Small intestine (tissue), 7 donors: ENCODE measurements at regions not wholly inside any gene's neighbourhood (a gene's known extent, or its start where the extent isn't known, plus 50 kb on each side); places are given as distances from the start of the nearest gene placed in this dataset.

ENCODE experiments used
- DNase-seq, 2 donors: peaks; one replicate each; pipeline versions ENCODE4 v3.0.0 to v3.0.0-alpha.2; 2013
- FAIRE-seq: peaks from 2 replicates; lab custom pipeline; 2012; peaks lifted over from hg19 to GRCh38; lab: Jason Lieb, UNC
- H3K27ac ChIP-seq, 3 donors: one replicate each; pipeline ENCODE4 v1.5.1; 2013; ENCODE audit warnings: low read length in 2 of 3, mild to moderate bottlenecking in 2 of 3, control low read depth in 1 of 3, inconsistent platforms in 1 of 3, low read depth in 1 of 3, moderate library complexity in 1 of 3
- H3K27me3 ChIP-seq, 3 donors: one replicate each; pipeline ENCODE4 v1.6.1; 2013; ENCODE audit warnings: low read length in 3 of 3, inconsistent platforms in 1 of 3; ENCODE audit not compliant: control insufficient read depth in 3 of 3, insufficient read depth in 3 of 3
- H3K36me3 ChIP-seq, 3 donors: one replicate each; pipeline ENCODE4 v1.6.1; 2013; ENCODE audit warnings: low read length in 3 of 3, inconsistent platforms in 1 of 3, low read depth in 1 of 3, mild to moderate bottlenecking in 1 of 3, moderate library complexity in 1 of 3; ENCODE audit not compliant: control insufficient read depth in 3 of 3, insufficient read depth in 2 of 3
- H3K4me1 ChIP-seq, 3 donors: one replicate each; pipeline ENCODE4 v1.6.1; 2013; ENCODE audit warnings: low read length in 2 of 3, inconsistent platforms in 1 of 3, low read depth in 1 of 3, mild to moderate bottlenecking in 1 of 3, moderate library complexity in 1 of 3; ENCODE audit not compliant: control insufficient read depth in 3 of 3, insufficient read depth in 2 of 3
- H3K4me3 ChIP-seq, 3 donors: one replicate each; pipeline ENCODE4 v1.5.1; 2013; ENCODE audit warnings: low read length in 3 of 3, control low read depth in 1 of 3, inconsistent platforms in 1 of 3, low read depth in 1 of 3, mild to moderate bottlenecking in 1 of 3, moderate library complexity in 1 of 3
- H3K9me3 ChIP-seq, 2 donors: one replicate each; pipeline ENCODE4 v1.6.1; 2013; ENCODE audit warnings: low read depth in 1 of 2, low read length in 1 of 2; ENCODE audit not compliant: control insufficient read depth in 2 of 2, insufficient read depth in 1 of 2
- WGBS, 3 donors: extraction: QIAGEN DNeasy Blood & Tissue Kit; methylation state at CpG; one replicate each; pipeline ENCODE4 v1.1.7; 2013; 5-methylcytosine and 5-hydroxymethylcytosine counted together
- donor health status: healthy with polysubstance abuse.
- donor health status: control.
- donor health status: control.
- donor health status: Bipolar disorder and iron deficiency.
- donor health status: healthy.

- Histone ChIP-seq H3K36me3 (no peaks in the 10 kb centered on the region), H3K27me3 (no peaks in the 10 kb centered on the region), H3K27ac (no peak overlapping the region), H3K9me3 (no peaks in the 10 kb centered on the region), H3K4me1 (no peaks in the 10 kb centered on the region), H3K4me3 (no peak overlapping the region)
- FAIRE-seq, result no peak
- DNase-seq, result no peak
Measured at GRCh38 chr20:11389186-11389585, 528.5 kb upstream of the BTBD3 start.

GRCh38 chr20:11391591-11391990 lies 526.1 kb upstream of the BTBD3 start:
- Histone ChIP-seq H3K9me3 (no peaks in the 10 kb centered on the region), H3K27me3 (no peaks in the 10 kb centered on the region), H3K27ac (no peak overlapping the region), H3K36me3 (no peaks in the 10 kb centered on the region), H3K4me3 (no peak overlapping the region), H3K4me1 (no peaks in the 10 kb centered on the region)
- WGBS, 3 donors, result 42 to 64% (median 43%) methylated on average over 2 of the region's 2 CpGs
- no peak for DNase-seq
- no peak for FAIRE-seq

GRCh38 chr20:11394145-11394833 lies 523.4 kb upstream of the BTBD3 start:
- Histone ChIP-seq H3K9me3 (no peaks in the 10 kb centered on the region), H3K4me3 (no peak overlapping the region), H3K27me3 (no peaks in the 10 kb centered on the region), H3K36me3 (no peaks in the 10 kb centered on the region), H3K4me1 (no peaks in the 10 kb centered on the region), H3K27ac (no peak overlapping the region)
- WGBS, 3 donors, result 79 to 90% (median 86%) methylated on average over 2 of the region's 2 CpGs
- no peak for FAIRE-seq
- no peak for DNase-seq

- DNase-seq, result no peak
- Histone ChIP-seq H3K36me3 (no peaks in the 10 kb centered on the region), H3K4me1 (no peaks in the 10 kb centered on the region), H3K9me3 (no peaks in the 10 kb centered on the region), H3K27me3 (no peaks in the 10 kb centered on the region), H3K4me3 (no peak overlapping the region), H3K27ac (no peak overlapping the region)
- 84 to 88% (median 87%) methylated on average over 2 of the region's 2 CpGs for WGBS, 3 donors
- FAIRE-seq, result no peak
Measured at GRCh38 chr20:11395581-11395980, 522.1 kb upstream of the BTBD3 start.

- DNase-seq, result peak; percentile 13 to 49
Measured at GRCh38 chr20:11401988-11402387, 515.7 kb upstream of the BTBD3 start.

GRCh38 chr20:11403711-11404110 lies 514.0 kb upstream of the BTBD3 start:
- no peak overlapping the region for H3K27ac ChIP-seq
- FAIRE-seq, result no peak
- H3K9me3 ChIP-seq, result no peaks in the 10 kb centered on the region
- no peaks in the 10 kb centered on the region for H3K4me1 ChIP-seq
- no peaks in the 10 kb centered on the region for H3K36me3 ChIP-seq
- H3K4me3 ChIP-seq, result no peak overlapping the region
- no peaks in the 10 kb centered on the region for H3K27me3 ChIP-seq
- no peak for DNase-seq
- 48 to 66% (median 51%) methylated on average over 2 of the region's 2 CpGs for WGBS, 3 donors

More at GRCh38 chr20:11401988-11402387, 515.7 kb upstream of the BTBD3 start:
- Histone ChIP-seq H3K9me3 (no peaks in the 10 kb centered on the region), H3K36me3 (no peaks in the 10 kb centered on the region), H3K4me1 (no peaks in the 10 kb centered on the region), H3K4me3 (no peak overlapping the region), H3K27ac (no peak overlapping the region), H3K27me3 (no peaks in the 10 kb centered on the region)
- FAIRE-seq, result no peak
- WGBS, 3 donors, result 81 to 85% (median 85%) methylated on average over 3 of the region's 3 CpGs

- Histone ChIP-seq H3K9me3 (no peaks in the 10 kb centered on the region), H3K4me3 (no peak overlapping the region), H3K36me3 (no peaks in the 10 kb centered on the region), H3K4me1 (no peaks in the 10 kb centered on the region), H3K27me3 (no peaks in the 10 kb centered on the region), H3K27ac (no peak overlapping the region)
- FAIRE-seq (no peak), DNase-seq (no peak)
- WGBS, 3 donors, result 60 to 76% (median 70%) methylated on average over 6 of the region's 6 CpGs
Measured at GRCh38 chr20:11406877-11407276, 510.8 kb upstream of the BTBD3 start.

GRCh38 chr20:11409561-11409960 lies 508.1 kb upstream of the BTBD3 start:
- Histone ChIP-seq H3K36me3 (no peaks in the 10 kb centered on the region), H3K4me3 (no peak overlapping the region), H3K27me3 (no peaks in the 10 kb centered on the region), H3K27ac (no peak overlapping the region), H3K9me3 (no peaks in the 10 kb centered on the region), H3K4me1 (no peaks in the 10 kb centered on the region)
- FAIRE-seq (no peak), DNase-seq (no peak)

GRCh38 chr20:11411765-11412164 lies 505.9 kb upstream of the BTBD3 start:
- Histone ChIP-seq H3K36me3 (no peaks in the 10 kb centered on the region), H3K9me3 (no peaks in the 10 kb centered on the region), H3K4me3 (no peak overlapping the region), H3K27me3 (no peaks in the 10 kb centered on the region), H3K4me1 (no peaks in the 10 kb centered on the region), H3K27ac (no peak overlapping the region)
- WGBS, 3 donors, result 92 to 95% (median 93%) methylated on average over 11 of the region's 11 CpGs
- DNase-seq (no peak), FAIRE-seq (no peak)
